ENCODE measurements at regions not wholly inside any gene's neighbourhood (a gene's known extent, or its start where the extent isn't known, plus 50 kb on each side); places are given as distances from the start of the nearest gene placed in this dataset.
"Not testable (repeated sequence)": the region's sequence is repeated elsewhere in the genome, so short reads cannot be mapped to it uniquely, and the experiment has no call there.

DNA sequence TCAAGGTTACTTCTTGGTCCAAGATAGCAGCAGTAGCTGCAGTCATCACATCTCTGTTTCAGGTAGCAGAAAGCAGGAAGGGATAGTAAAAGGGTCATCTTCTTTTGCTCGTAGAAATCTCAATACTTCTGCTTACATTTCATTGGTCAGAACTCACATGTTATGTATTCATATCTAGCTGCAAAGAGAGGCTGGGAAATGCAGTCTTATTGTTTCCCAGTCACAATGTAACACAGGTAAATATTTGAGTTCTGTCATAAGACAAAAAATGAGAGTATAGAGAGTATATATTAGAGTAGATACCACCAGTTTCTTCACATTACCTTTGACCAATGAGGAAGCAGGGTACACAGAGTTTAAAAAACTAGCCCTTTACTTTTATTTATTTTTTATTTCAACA, 132.4 kb upstream of the ITGA6 start:
- no peak for DNase-seq

- DNase-seq: no peak
Measured at GRCh38 chr2:172295677-172296076, 131.7 kb upstream of the ITGA6 start.

DNA sequence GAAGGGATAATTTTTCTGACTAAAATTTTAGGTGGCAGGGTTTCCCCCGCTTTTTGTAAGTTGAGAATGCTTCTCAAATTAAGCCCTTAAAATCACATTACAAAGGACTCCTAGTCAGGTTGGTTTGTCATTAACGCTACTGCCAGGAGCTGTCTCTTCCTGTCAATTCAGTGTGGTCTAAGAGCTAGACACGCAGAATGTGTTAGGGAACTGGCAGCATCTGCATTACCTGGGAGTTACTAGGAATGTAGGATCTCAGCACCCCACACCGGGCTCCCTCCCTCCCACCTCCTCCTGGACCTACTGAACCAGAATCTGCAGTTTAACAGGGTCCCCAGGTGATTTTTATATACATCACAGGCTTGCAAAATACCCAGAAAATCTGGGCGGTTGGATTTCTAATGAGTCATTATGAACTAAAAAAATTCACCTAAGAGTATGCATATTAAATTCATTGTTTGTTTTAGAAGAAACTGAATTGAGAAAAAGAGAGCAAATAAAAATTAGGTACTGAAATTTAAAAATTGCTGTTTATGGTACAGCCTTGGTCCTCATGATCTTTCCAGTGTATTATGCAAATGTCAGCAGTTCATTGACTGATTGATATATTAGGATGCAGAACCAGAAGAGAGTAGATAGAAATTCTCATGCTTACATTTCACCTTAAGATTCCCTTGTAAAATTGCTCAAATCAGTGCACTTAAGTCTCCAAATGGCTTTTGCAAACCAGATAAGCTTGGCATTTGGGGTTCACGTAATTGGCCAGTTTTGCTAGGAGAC, 130.9 kb upstream of the ITGA6 start:
- DNase-seq: no peak

GRCh38 chr2:172297531-172297930, 129.9 kb upstream of the ITGA6 start:
- no peak for DNase-seq

- DNase-seq: peak; percentile 75
Measured at GRCh38 chr2:172297950-172298349, 129.4 kb upstream of the ITGA6 start.

DNA sequence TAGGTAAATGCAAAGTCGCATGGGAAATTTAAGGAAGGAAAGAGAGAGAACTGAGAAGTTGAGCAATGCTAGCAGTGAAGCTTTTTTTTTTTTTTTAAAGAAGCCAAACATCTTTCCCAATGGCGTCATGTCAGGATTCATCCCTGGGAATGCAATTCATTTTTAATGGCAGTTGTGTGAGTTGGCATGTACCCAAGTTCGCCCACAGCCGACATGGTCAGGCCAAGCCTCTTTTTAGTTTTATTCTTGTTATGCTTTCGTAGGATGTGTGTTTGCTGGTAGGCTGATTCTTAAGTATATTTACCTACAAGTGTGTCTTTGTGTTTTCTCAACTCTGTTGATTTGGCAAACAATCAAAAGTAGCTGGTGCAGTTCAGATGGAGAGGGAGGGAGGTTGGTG, 127.6 kb upstream of the ITGA6 start:
- DNase-seq: peak; percentile 18

DNA sequence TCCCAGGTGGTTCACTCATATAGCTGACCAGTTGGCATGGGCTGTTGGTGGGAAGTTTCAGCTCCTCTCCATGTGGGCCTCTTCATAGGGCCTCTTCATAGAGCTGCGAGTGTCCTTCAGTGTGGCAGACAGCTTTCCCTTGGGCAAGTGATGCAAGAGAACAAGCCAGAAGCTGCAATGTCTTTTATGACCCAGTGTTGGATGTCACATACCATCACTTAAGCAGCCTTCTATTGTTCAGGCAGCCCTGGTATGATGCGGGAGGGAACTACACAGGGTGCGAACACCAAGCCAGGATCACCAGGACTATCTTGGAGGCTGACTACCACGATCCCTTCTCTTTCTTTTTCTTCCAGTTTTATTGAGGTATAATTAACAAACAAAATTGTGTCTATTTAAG, 126.5 kb upstream of the ITGA6 start:
- DNase-seq: no peak

- DNase-seq: no peak
Measured at GRCh38 chr2:172305066-172305465, 122.3 kb upstream of the ITGA6 start.

DNA sequence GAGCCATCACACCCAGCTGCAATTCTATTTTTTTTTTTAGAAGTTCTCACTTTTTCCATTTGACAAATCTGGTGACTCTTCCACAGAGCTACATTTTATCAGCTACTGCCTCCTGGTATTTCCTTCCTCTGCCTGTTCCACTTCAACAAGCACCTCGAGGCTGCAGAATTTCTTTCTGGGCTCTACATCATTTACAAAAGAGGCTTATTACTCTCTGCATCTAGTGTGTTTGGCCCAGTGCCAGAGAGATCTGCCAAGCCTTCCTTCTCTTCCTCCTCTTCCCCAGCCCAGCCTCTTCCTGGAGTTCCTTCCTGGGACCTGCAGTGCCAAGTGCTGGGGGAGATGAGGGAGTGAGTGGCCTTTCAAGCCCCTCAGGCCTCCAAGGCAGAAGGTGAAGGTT, 119.6 kb upstream of the ITGA6 start:
- DNase-seq: peak; percentile 18

DNA sequence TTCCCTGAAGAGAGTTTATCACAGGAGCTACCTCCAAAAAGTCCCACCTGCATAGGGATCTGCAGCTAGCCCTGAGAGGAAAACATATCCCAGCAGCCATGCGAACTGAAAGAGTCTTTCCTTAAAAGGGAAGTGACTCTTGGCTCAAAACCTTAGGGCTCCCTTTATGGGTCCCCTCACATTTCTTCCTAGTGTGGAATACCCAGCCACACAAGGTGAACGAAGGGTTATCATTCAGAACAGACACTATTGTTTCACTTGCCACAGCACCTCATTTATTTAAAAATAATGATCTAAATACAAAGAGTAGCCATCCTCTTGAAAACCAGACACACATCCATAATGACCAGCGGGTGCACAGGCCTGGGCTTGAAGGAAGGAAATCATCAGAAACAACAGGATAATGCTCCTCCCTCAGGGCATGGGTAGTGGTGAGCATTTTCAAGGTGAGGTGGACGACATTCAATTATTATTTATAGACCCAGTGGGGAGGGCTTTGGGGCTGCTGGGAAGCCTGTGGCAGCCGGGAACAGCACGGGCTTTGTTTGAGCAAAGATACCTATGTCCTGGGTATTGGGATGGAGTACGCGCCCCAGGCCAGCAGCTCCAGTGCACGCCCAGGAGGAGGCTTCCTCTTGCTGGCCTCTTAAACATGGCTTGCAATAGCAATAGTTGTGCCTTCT, 119.0 kb upstream of the ITGA6 start:
- peak; percentile 24 for DNase-seq

- DNase-seq: no peak
Measured at GRCh38 chr2:172311921-172312345, 115.5 kb upstream of the ITGA6 start.

DNA sequence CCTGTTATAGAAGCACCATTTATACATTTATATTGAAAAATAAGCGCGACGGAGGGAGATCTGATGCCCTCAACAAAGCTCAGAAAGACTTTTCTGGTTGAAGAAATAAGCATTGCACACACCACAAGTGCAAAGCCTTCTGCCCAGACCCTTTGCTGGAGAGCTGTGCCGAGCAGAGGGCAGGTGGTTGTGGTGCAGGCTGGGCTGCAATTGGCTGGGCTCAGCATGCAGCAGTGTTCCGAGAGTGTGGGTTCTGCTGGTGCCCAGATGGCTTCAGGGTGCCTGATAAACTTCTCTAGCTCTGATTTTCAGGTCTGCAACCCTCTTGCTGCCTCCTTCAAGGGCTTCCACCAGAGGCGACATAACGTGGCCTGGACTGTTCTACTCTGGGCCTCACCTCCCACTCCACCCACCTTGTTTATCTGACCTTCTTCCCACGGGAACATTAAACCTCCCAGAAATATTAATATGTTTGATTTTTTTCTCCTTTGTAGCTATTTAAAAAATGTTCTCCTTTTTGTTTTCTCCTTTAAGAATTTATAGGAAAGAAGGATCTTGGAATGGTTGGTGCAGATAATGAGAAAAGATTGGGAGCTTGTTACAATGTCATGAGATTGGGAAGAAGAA, 113.6 kb upstream of the ITGA6 start:
- no peak for DNase-seq

DNA sequence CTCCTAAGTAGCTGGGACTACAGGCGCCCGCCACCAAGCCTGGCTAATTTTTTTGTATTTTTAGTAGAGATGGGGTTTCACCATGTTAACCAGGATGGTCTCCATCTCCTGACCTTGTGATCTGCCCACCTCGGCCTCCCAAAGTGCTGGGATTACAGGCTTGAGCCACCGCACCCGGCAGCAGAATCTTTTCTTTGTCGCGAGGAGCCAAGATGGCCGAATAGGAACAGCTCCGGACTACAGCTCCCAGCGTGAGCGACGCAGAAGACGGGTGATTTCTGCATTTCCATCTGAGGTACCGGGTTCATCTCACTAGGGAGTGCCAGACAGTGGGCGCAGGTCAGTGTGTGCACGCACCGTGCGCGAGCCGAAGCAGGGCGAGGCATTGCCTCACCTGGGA, 112.3 kb upstream of the ITGA6 start:
- DNase-seq: not testable (repeated sequence)

GRCh38 chr2:172322049-172322448, 105.3 kb upstream of the ITGA6 start:
- no peak for DNase-seq

GRCh38 chr2:172323256-172323655, 104.1 kb upstream of the ITGA6 start:
- no peak for DNase-seq

- no peak for DNase-seq
Measured at GRCh38 chr2:172323861-172324597, 103.4 kb upstream of the ITGA6 start.

- DNase-seq: no peak
Measured at GRCh38 chr2:172326211-172326509, 101.2 kb upstream of the ITGA6 start.

GRCh38 chr2:172328103-172328841, 99.1 kb upstream of the ITGA6 start:
- no peak for DNase-seq

- no peak for DNase-seq
Measured at GRCh38 chr2:172329416-172329773, 98.0 kb upstream of the ITGA6 start.

DNA sequence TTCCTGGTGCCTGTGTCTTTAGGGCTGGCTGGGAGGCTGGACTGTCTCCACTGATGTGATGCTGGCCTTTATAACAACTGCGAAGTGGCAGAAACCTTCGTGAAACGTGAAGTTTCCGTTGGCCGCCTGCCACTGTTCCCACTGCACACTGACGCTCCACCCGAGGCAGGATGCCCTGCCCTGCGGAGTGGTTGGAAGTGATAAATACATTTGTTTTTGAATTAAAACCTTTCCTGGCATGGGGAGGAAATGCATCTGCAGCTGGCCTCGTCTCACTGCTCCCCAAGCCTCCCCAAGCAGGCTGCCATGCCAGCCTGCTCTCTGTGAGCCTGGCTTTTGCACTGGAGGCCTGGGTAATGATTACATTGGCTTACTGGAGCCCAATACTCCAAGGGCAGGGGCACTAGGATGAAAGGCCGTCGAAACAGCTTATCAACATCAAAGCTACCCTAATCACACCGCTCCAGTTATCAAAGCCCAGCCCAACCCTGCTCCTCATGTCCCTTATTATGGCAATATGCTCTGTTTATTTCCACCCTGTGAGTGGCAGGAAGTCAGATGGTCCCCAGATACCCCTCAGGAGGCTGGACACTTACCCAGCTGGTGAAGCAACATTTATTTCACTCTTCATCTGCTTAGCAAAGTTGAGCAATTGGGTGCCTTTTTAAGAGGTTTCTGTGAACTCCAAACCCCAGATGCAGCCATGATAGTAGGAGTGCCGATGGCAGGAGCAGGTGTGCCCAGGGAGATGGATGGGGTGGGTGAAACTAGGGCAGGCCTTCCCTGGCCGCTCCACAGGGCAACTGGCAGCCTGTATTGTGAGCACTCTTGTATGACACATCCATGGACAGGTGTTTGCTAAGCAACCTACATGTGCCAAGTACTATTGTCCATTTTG, 97.4 kb upstream of the ITGA6 start:
- DNase-seq: no peak

DNA sequence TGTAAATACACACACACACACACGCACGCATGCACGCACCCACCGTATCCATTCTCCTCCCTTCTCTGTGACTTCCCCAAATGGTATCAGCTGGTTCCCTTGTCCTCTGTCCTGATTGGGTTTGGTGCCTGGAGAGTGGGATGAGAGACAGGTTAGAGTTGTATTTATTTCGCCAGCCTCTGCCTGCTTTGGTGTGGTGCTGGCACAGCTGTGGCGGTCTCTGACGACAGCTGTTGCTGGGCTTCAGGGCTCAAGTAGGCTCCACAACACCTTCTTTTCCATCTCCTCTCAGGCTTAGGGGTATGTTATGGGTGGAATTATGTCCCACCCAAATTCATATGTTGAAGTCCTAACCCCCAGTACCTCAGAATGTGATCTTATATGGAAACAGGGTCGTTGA, 94.9 kb upstream of the ITGA6 start:
- no peak for DNase-seq

Measured in NCI-H1436 (cell line).